ENCODE measurements at regions not wholly inside any gene's neighbourhood (a gene's known extent, or its start where the extent isn't known, plus 50 kb on each side); places are given as distances from the start of the nearest gene placed in this dataset.
A peak's percentile ranks its signal among the peaks of the same experiment; 100 is the strongest.

GRCh38 chr7:26051021-26051420, 101.0 kb upstream of the NFE2L3 start:
- in situ Hi-C loops (cut with MboI; ENCODE audit: low sequenced_read_pairs, unreplicated experiment) = no loop called here
- DNase-seq (ENCODE audit: low spot score) = no peak
- TF ChIP-seq CTCF (IDR thresholded peaks at IDR 0.05; ENCODE audit: borderline replicate concordance, control extremely low read depth, extremely low read depth, insufficient read depth, missing control alignments) = no peak

- no peak for TF ChIP-seq CTCF (IDR thresholded peaks at IDR 0.05; ENCODE audit: borderline replicate concordance, control extremely low read depth, extremely low read depth, insufficient read depth, missing control alignments)
Measured at GRCh38 chr7:26052706-26053105, 99.3 kb upstream of the NFE2L3 start.

GRCh38 chr7:26054386-26054785, 97.6 kb upstream of the NFE2L3 start:
- no peak for DNase-seq (ENCODE audit: low spot score)
- in situ Hi-C loops (cut with MboI; ENCODE audit: low sequenced_read_pairs, unreplicated experiment) = no loop called here
- no peak for TF ChIP-seq CTCF (IDR thresholded peaks at IDR 0.05; ENCODE audit: borderline replicate concordance, control extremely low read depth, extremely low read depth, insufficient read depth, missing control alignments)

More at GRCh38 chr7:26052706-26053105, 99.3 kb upstream of the NFE2L3 start:
- DNase-seq (ENCODE audit: low spot score) = no peak
- in situ Hi-C loops (cut with MboI; ENCODE audit: low sequenced_read_pairs, unreplicated experiment) = no loop called here

GRCh38 chr7:26055241-26055640, 96.8 kb upstream of the NFE2L3 start:
- DNase-seq (ENCODE audit: low spot score) = no peak
- in situ Hi-C loops (cut with MboI; ENCODE audit: low sequenced_read_pairs, unreplicated experiment) = no loop called here
- TF ChIP-seq CTCF (IDR thresholded peaks at IDR 0.05; ENCODE audit: borderline replicate concordance, control extremely low read depth, extremely low read depth, insufficient read depth, missing control alignments) = no peak

GRCh38 chr7:26060733-26061677, 91.0 kb upstream of the NFE2L3 start:
- DNase-seq (ENCODE audit: low spot score) = no peak
- in situ Hi-C loops (cut with MboI; ENCODE audit: low sequenced_read_pairs, unreplicated experiment) = no loop called here
- no peak for TF ChIP-seq CTCF (IDR thresholded peaks at IDR 0.05; ENCODE audit: borderline replicate concordance, control extremely low read depth, extremely low read depth, insufficient read depth, missing control alignments)

GRCh38 chr7:26061678-26062603, 90.1 kb upstream of the NFE2L3 start:
- TF ChIP-seq CTCF (IDR thresholded peaks at IDR 0.05; ENCODE audit: borderline replicate concordance, control extremely low read depth, extremely low read depth, insufficient read depth, missing control alignments) = peak; percentile 75
- DNase-seq (ENCODE audit: low spot score) = peak; percentile 76
- in situ Hi-C loops (cut with MboI; ENCODE audit: low sequenced_read_pairs, unreplicated experiment) = no loop called here
